NOMO-1 treated with DMSO at 0.1 percent for 48 hours (cell line): ENCODE measurements at regions not wholly inside any gene's neighbourhood (a gene's known extent, or its start where the extent isn't known, plus 50 kb on each side); places are given as distances from the start of the nearest gene placed in this dataset.
"Not testable (repeated sequence)": the region's sequence is repeated elsewhere in the genome, so short reads cannot be mapped to it uniquely, and the experiment has no call there.

Experiments
- DNase-seq: peaks from one replicate; lab custom pipeline; 2025; ENCODE audit not compliant: unreplicated experiment; lab: John Stamatoyannopoulos, UW

GRCh38 chr3:44117736-44118135 lies 124.0 kb upstream of the TOPAZ1 start:
- no peak for DNase-seq

GRCh38 chr3:44120721-44121582 lies 120.7 kb upstream of the TOPAZ1 start:
- no peak for DNase-seq

GRCh38 chr3:44125246-44125645 lies 116.4 kb upstream of the TOPAZ1 start:
- no peak for DNase-seq

DNA sequence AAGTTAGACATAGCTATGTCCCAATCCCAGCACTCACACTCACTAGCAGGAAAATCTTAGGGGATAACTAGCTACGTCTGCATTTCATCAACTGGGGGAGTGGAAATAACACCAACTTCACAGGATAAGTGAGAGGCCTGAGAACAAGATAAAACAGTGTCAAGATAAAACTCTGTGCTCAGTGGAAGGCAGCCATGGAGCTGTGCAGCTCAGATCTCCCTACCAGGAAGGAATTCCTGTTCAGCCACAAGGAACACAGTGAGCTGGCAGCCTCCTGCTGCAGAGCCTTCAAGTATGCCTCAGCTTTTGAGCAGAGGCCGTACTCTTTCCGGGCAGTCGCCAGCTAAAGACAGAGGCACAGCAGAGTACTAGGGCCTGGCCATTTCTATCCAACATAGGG lies 115.8 kb upstream of the TOPAZ1 start:
- DNase-seq = no peak

DNA sequence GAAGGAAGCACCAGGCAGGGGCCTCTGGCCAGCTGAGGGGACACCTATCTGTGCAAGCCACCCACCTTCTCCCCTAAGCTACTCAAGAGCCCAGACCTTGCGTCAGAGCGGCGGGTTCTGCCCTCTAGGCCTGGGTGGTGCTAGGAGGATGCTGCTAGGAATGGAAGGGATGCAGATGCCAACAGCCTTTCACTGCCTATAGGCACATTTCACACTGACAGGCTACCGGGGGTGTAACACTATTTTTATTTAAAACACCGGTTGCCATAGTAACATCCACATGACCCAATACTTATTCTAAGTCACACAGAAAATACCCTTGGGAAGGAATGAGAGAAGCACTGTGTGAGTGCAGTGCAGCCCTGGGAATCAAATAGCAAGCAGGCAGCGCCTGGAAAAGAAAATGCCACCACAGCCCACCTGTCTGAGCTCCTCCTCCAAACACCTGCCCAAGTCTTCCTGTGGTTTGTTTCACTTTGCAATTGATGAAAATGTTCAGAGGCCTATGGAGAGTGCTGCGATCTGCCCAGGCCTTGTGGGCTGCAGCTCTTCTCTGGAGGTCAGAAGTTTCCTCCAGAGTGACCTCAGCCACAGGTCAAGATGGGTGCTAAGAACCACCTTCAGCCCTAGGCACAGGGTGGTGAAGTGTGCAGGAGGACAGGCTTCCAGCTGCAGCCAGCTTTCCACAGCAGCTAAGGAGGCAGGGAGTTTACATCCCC lies 113.5 kb upstream of the TOPAZ1 start:
- no peak for DNase-seq

DNA sequence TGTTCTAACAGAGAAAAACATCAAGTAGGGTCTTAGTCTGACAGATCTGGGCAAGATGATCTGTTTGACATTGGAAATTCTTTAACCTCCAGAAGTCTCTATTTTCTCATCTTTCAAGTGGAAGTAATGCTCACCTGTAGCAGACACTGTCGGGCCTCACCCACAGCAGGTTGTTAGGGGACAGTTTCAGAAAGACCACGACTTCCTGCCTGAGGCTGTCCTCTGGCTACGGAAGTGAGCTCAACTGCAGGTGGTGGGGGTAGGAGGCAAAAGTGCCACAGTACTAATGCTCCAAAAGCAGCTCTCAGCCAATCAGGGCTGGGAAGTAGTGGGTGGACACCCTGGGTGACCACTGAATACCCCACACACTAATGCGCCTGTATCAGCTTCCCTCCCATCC lies 111.4 kb upstream of the TOPAZ1 start:
- DNase-seq = no peak

DNA sequence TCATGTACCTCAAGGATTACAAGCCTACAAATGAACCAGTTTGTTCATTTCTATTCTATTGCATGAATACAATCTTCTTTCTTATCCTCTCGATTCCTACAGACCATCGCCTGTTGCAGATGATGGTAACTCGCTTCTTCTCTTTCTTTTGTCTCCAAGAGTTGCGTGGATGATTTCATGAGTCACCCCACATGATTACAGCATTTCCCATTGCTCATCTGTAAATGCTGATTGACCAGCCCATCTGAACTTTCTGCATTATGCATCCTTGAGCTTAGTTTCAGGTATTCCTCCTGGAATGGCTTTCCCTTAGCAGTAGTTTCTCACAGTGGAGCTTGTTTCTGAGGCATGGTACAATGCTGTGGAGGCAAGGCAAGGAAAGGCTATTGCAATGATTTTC lies 109.6 kb upstream of the TOPAZ1 start:
- DNase-seq = no peak

DNA sequence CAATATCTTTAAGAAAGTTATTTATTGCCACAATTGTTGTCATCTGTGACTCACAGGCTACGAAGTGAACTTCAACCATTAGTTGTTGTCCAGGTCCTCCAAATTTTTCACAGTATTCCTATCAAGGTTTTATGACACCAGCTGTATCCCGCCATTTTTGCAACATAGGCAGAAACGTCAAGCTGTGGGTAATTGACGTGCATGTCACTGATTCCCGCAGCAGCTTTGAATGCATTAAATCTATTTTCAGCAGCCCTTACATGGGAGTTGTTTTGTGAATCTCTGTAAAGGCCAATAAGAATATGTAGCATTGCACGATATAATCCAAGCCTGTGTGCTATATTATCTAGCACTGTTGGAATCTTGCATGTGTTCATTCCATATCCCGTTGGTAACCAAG lies 109.1 kb upstream of the TOPAZ1 start:
- DNase-seq = no peak

GRCh38 chr3:44136421-44136820 lies 105.3 kb upstream of the TOPAZ1 start:
- DNase-seq = no peak

DNA sequence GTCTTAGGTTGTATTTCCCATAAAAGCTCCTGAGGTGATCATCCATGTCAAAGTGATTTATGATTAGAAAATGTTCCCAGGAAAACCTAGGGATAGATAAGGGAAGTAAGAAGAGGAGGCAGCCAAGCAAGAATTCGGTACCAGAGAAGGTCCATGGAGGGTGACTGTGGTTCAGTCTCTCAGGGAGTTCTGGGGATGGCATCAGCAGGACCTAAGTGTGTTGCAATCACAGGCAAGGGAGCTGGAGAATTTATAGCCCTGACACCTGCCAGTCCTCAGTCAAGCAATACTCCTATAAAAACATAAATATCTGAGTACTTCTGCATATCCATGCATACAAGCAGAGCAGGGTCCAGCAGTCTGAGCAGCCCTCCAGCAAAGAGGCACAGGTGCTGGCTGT lies 95.6 kb upstream of the TOPAZ1 start:
- DNase-seq = no peak

GRCh38 chr3:44159696-44160300 lies 81.9 kb upstream of the TOPAZ1 start:
- no peak for DNase-seq

GRCh38 chr3:44160818-44161217 lies 80.9 kb upstream of the TOPAZ1 start:
- no peak for DNase-seq

- no peak for DNase-seq
These were observed 69.8 kb upstream of the TOPAZ1 start for GRCh38 chr3:44171891-44172290.

DNA sequence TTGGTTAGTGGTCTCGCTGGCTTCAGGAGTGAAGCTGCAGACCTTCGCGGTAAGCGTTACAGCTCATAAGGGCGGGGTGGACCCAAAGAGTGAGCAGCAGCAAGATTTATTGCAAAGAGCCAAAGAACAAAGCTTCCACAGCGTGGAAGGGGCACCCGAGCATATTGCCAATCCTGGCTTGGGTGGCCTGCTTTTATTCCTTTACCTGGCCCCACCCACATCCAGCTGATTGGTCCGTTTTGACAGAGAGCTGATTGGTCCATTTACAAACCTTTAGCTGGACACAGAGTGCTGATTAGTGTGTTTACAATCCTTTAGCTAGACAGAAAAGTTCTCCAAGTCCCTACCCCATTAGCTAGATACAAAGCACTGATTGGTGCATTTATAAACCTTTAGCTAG lies 69.0 kb upstream of the TOPAZ1 start:
- DNase-seq = not testable (repeated sequence)

DNA sequence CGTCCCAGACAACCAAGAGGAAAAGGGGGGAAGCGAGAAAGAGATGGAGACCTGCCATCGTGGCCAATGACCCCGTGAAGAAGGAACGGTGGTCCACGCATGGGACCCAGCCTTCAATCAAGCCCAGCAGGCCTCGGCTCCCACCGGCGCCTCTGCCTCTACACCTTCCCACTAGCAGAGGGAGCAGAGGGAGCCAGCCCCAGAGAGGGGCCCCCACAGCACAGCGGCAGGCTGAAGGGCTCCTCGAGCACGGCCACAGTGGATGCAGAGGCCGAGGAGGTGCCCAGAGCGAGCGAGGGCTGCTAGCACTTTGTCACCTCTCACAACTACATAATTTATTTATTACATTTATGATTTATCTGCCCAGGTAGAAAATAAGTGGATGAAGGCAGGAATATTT lies 68.4 kb upstream of the TOPAZ1 start:
- DNase-seq = no peak

- no peak for DNase-seq
These were observed 66.6 kb upstream of the TOPAZ1 start for GRCh38 chr3:44175070-44175469.

DNA sequence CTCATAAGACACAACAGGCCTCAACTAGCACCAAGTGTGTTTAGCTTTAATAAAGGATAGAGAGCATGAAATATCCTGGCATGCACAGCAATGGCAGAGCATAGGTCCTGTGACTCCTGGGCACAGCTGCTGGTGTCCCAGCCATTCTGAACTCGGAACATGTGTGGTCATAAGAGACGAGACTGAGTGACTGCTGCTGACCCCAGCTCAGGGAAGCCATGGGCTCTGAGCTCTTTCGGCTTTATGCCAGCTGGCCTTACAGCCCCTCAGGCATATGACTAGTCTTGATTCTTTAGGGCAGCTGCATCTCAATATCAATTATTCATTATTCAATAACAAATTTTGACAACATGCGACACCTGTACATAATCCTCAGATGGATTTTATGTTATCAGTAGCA lies 62.4 kb upstream of the TOPAZ1 start:
- DNase-seq = no peak

DNA sequence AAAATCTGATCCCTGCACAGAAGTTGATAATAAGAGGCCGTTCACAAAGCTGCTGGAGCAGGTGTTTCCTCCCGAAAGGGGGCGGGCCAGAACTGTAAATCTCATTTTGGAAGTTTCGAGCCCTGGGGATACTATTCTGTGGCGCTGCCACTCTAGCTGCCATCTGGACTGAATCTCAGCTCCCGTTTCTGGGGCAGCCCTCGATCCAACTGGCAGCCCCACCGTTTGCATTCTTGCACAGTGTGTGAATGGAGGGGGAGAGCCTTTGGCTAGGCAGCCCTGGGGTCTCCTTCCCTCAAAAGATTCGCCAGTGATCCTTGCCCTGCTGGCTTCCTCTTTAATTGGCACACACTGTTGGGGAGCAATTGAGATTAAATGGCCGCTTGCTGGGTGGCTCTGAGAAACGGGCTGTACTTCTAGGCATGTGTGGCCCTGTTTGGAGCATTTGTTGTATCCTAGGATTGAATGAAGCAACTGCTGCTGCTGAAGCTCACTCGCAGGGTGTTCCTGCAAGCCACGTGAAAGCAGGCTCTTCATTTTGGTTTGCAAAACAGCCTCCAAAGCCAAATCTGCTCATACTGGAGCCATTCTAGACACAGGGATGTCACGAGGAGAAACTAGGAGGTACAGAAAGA lies 57.2 kb upstream of the TOPAZ1 start:
- DNase-seq = no peak

- DNase-seq = no peak
These were observed 56.2 kb upstream of the TOPAZ1 start for GRCh38 chr3:44185396-44185915.

- no peak for DNase-seq
These were observed 55.5 kb upstream of the TOPAZ1 start for GRCh38 chr3:44186111-44186672.

GRCh38 chr3:44186712-44187111 lies 55.0 kb upstream of the TOPAZ1 start:
- DNase-seq = no peak
